Gastroesophageal sphincter (tissue), 3 donors: ENCODE measurements at regions not wholly inside any gene's neighbourhood (a gene's known extent, or its start where the extent isn't known, plus 50 kb on each side); places are given as distances from the start of the nearest gene placed in this dataset.

Experiments used
- EP300 ChIP-seq: sonication (generic); formaldehyde crosslinking; IDR thresholded peaks from one replicate; pipeline ENCODE4 v1.6.1; 2017; ENCODE audit warnings: antibody characterized with exemption, mild to moderate bottlenecking
- POLR2A ChIP-seq, 2 donors: fragments of 450-650 bp; IDR thresholded peaks; one replicate each; pipeline ENCODE4 v1.6.1; 2017; ENCODE audit warnings: antibody characterized with exemption in 2 of 2, mild to moderate bottlenecking in 2 of 2, moderate library complexity in 1 of 2
- POLR2AphosphoS5 ChIP-seq: sonication (generic); formaldehyde crosslinking; IDR thresholded peaks from one replicate; pipeline ENCODE4 v1.6.1; 2017; ENCODE audit warnings: antibody characterized with exemption
- TF ChIP-seq, protein P1 (sequence below), 4 experiments: fragments of 200-600 bp in 2 of 4; fragments of 450-650 bp in 2 of 4; sonication (generic) in 1 of 4; IDR thresholded peaks; one replicate each; pipeline ENCODE4 v1.5.1; 2017 to 2019; ENCODE audit warnings: antibody characterized with exemption in 4 of 4, mild to moderate bottlenecking in 2 of 4, moderate library complexity in 2 of 4

DNA sequence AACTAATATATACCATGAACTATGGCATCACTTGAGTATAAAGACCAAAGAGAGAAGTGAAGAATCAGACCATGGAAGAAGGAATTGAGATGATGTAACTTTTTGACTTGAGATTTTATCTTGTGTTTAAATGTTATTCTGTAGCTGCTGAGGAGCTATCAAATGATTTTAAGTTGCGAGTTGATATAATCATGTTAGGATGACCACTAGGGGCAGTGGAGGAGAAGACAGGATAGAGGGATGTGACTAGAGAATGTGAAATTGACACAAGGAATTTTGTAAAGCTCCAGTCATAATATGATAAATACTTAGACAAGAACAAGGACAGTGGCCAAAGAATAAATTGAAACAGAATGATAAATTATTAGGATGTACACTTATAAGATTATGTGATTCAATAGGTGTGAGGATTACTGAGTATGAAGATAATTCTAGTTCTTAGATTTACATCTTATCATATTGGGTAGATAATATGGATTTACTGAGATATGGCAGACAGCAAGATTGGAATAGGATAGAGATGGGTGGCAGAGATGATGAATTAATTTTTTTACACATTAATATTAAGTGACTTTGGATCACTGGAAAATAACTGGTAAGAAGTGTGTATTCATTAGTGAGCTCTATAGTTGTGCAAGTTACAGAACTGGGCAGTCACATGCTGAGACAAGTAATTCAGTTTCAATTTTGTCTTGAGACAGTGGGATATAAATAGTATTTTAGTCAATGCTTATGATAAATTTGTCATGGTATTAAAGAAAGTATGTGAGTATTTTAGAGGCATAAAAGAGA lies 816.0 kb upstream of the PCDH10 start:
- TF ChIP-seq, protein P1, sequence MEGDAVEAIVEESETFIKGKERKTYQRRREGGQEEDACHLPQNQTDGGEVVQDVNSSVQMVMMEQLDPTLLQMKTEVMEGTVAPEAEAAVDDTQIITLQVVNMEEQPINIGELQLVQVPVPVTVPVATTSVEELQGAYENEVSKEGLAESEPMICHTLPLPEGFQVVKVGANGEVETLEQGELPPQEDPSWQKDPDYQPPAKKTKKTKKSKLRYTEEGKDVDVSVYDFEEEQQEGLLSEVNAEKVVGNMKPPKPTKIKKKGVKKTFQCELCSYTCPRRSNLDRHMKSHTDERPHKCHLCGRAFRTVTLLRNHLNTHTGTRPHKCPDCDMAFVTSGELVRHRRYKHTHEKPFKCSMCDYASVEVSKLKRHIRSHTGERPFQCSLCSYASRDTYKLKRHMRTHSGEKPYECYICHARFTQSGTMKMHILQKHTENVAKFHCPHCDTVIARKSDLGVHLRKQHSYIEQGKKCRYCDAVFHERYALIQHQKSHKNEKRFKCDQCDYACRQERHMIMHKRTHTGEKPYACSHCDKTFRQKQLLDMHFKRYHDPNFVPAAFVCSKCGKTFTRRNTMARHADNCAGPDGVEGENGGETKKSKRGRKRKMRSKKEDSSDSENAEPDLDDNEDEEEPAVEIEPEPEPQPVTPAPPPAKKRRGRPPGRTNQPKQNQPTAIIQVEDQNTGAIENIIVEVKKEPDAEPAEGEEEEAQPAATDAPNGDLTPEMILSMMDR (IDR thresholded peaks at IDR 0.05): no peak
- TF ChIP-seq POLR2A (IDR thresholded peaks at IDR 0.05): no peak
- TF ChIP-seq EP300: no peak
- no peak for TF ChIP-seq POLR2AphosphoS5
